ENCODE measurements at regions not wholly inside any gene's neighbourhood (a gene's known extent, or its start where the extent isn't known, plus 50 kb on each side); places are given as distances from the start of the nearest gene placed in this dataset.

- Histone ChIP-seq H3K4me2 (ENCODE audit: low read length) (no peak overlapping the region), H3K36me3 (ENCODE audit: insufficient read depth, low read length) (no peaks in the 10 kb centered on the region)
Observed at GRCh38 chr9:1698991-1699390, 316.2 kb upstream of the SMARCA2 start.

GRCh38 chr9:1701113-1701512 is 314.0 kb upstream of the SMARCA2 start:
- H3K79me2 ChIP-seq (replicated peaks; ENCODE audit: insufficient read depth, low read length): no peaks in the 10 kb centered on the region
- no peak overlapping the region for H3K4me2 ChIP-seq (ENCODE audit: low read length)
- no peaks in the 10 kb centered on the region for H3K9me3 ChIP-seq (ENCODE audit: low read length)
- H2AFZ ChIP-seq (ENCODE audit: low read depth, low read length): no peak overlapping the region
- H3K27me3 ChIP-seq (ENCODE audit: insufficient read depth, low read depth, low read length): no peaks in the 10 kb centered on the region
- H3K36me3 ChIP-seq (ENCODE audit: insufficient read depth, low read length): no peaks in the 10 kb centered on the region
- H3K9me2 ChIP-seq (ENCODE audit: insufficient read depth, low read length): no peaks in the 10 kb centered on the region
- H3K9ac ChIP-seq (ENCODE audit: low read length): no peak overlapping the region
- no peaks in the 10 kb centered on the region for H4K20me1 ChIP-seq (ENCODE audit: insufficient read depth)
- no peaks in the 10 kb centered on the region for H3F3A ChIP-seq (ENCODE audit: insufficient read depth, low read length, poor library complexity, severe bottlenecking)
- no peak overlapping the region for H3K27ac ChIP-seq (ENCODE audit: low read length)
- no peak overlapping the region for H3K4me3 ChIP-seq (ENCODE audit: low read length)
- no peak for TF ChIP-seq TAF1 (IDR thresholded peaks at IDR 0.05; ENCODE audit: low read depth)
- no peak for TF ChIP-seq EZH2 (IDR thresholded peaks at IDR 0.05; ENCODE audit: borderline replicate concordance, insufficient read depth, low read length, poor library complexity, severe bottlenecking)
- TF ChIP-seq MXI1 (conservative IDR thresholded peaks at IDR 0.05; ENCODE audit: poor library complexity, severe bottlenecking): no peak
- TF ChIP-seq REST (IDR thresholded peaks at IDR 0.05; ENCODE audit: borderline replicate concordance): no peak
- TF ChIP-seq CTCF (IDR thresholded peaks at IDR 0.05; ENCODE audit: poor library complexity, severe bottlenecking): no peak
- TF ChIP-seq POLR2AphosphoS5 (IDR thresholded peaks at IDR 0.05): no peak
- TF ChIP-seq SMC3 (conservative IDR thresholded peaks at IDR 0.05; ENCODE audit: poor library complexity): no peak

More at GRCh38 chr9:1698991-1699390, 316.2 kb upstream of the SMARCA2 start:
- TF ChIP-seq EZH2 (IDR thresholded peaks at IDR 0.05; ENCODE audit: borderline replicate concordance, insufficient read depth, low read length, poor library complexity, severe bottlenecking): no peak
- TF ChIP-seq REST (IDR thresholded peaks at IDR 0.05; ENCODE audit: borderline replicate concordance): no peak
- no peak for TF ChIP-seq EP300 (conservative IDR thresholded peaks at IDR 0.05; ENCODE audit: poor library complexity, severe bottlenecking)
- TF ChIP-seq CTCF (IDR thresholded peaks at IDR 0.05; ENCODE audit: poor library complexity, severe bottlenecking): no peak
- TF ChIP-seq RAD21 (conservative IDR thresholded peaks at IDR 0.05): no peak
- no peak for TF ChIP-seq MXI1 (conservative IDR thresholded peaks at IDR 0.05; ENCODE audit: poor library complexity, severe bottlenecking)
- no peak for TF ChIP-seq SMC3 (conservative IDR thresholded peaks at IDR 0.05; ENCODE audit: poor library complexity)
- no peak for TF ChIP-seq POLR2AphosphoS5 (IDR thresholded peaks at IDR 0.05)
- no peak for TF ChIP-seq TAF1 (IDR thresholded peaks at IDR 0.05; ENCODE audit: low read depth)
- H4K20me1 ChIP-seq (ENCODE audit: insufficient read depth): no peaks in the 10 kb centered on the region
- H3K4me3 ChIP-seq (ENCODE audit: low read length): no peak overlapping the region
- H3K9ac ChIP-seq (ENCODE audit: low read length): no peak overlapping the region
- no peaks in the 10 kb centered on the region for H3K9me2 ChIP-seq (ENCODE audit: insufficient read depth, low read length)
- H3K79me2 ChIP-seq (replicated peaks; ENCODE audit: insufficient read depth, low read length): no peaks in the 10 kb centered on the region
- no peak overlapping the region for H2AFZ ChIP-seq (ENCODE audit: low read depth, low read length)
- no peak overlapping the region for H3K27ac ChIP-seq (ENCODE audit: low read length)
- H3K27me3 ChIP-seq (ENCODE audit: insufficient read depth, low read depth, low read length): no peaks in the 10 kb centered on the region
- H3F3A ChIP-seq (ENCODE audit: insufficient read depth, low read length, poor library complexity, severe bottlenecking): no peaks in the 10 kb centered on the region
- no peaks in the 10 kb centered on the region for H3K9me3 ChIP-seq (ENCODE audit: low read length)

Data from neural cell (in vitro differentiated cells).